Common myeloid progenitor, CD34-positive (primary cell): ENCODE measurements at regions not wholly inside any gene's neighbourhood (a gene's known extent, or its start where the extent isn't known, plus 50 kb on each side); places are given as distances from the start of the nearest gene placed in this dataset.

ENCODE experiments used
- CTCF ChIA-PET: fragments of 350-600 bp; sonication (Branson Sonifier 250); formaldehyde crosslinking; loops from one replicate; lab custom pipeline; 2021; ENCODE audit warnings: antibody characterized with exemption; lab: Charles Lee
- POLR2A ChIA-PET: fragments of 350-600 bp; sonication (Branson Sonifier 250); formaldehyde crosslinking; loops from one replicate; lab custom pipeline; 2021; ENCODE audit warnings: antibody characterized with exemption; lab: Charles Lee
- DNase-seq, 3 donors: peaks; one replicate each; pipeline versions ENCODE4 v3.0.0 to v3.0.0-alpha.2; 2013
- H3K27ac ChIP-seq, 2 experiments: 1 replicate in 1 of 2; 2 replicates in 1 of 2; pipeline ENCODE4 v1.7.0; 2013; ENCODE audit warnings: inconsistent platforms in 2 of 2, low read length in 2 of 2, mild to moderate bottlenecking in 2 of 2, low read depth in 1 of 2, moderate library complexity in 1 of 2; ENCODE audit not compliant: severe bottlenecking in 2 of 2, insufficient read depth in 1 of 2, poor library complexity in 1 of 2
- H3K27me3 ChIP-seq, 5 experiments: replicated peaks in 2 of 5; 1 replicate in 3 of 5; 2 replicates in 2 of 5; pipeline versions ENCODE4 v1.6.1 to v1.7.0; 2013; ENCODE audit warnings: low read length in 4 of 5, mild to moderate bottlenecking in 2 of 5, moderate library complexity in 2 of 5, inconsistent platforms in 1 of 5; ENCODE audit not compliant: insufficient read depth in 5 of 5, control insufficient read depth in 4 of 5
- H3K36me3 ChIP-seq, 4 experiments: 1 replicate in 2 of 4; 2 replicates in 2 of 4; pipeline versions ENCODE4 v1.6.1 to v1.7.0; 2013; ENCODE audit warnings: low read length in 3 of 4, control low read depth in 1 of 4, mild to moderate bottlenecking in 1 of 4; ENCODE audit not compliant: control insufficient read depth in 4 of 4, insufficient read depth in 4 of 4
- H3K4me1 ChIP-seq, 4 experiments: 1 replicate in 3 of 4; 2 replicates in 1 of 4; pipeline versions ENCODE4 v1.6.1 to v1.7.1; 2013; ENCODE audit warnings: low read length in 3 of 4, mild to moderate bottlenecking in 3 of 4, control low read depth in 1 of 4, inconsistent platforms in 1 of 4, moderate library complexity in 1 of 4; ENCODE audit not compliant: control insufficient read depth in 4 of 4, insufficient read depth in 4 of 4; ENCODE audit errors: control extremely low read depth in 1 of 4
- H3K4me3 ChIP-seq, 7 experiments: 1 replicate in 4 of 7; 2 replicates in 3 of 7; pipeline versions ENCODE4 v1.5.1 to v1.7.0; 2013; ENCODE audit warnings: mild to moderate bottlenecking in 7 of 7, low read length in 6 of 7, moderate library complexity in 6 of 7, inconsistent platforms in 2 of 7, low read depth in 2 of 7, control low read depth in 1 of 7; ENCODE audit not compliant: insufficient read depth in 4 of 7, control insufficient read depth in 1 of 7; ENCODE audit errors: extremely low read depth in 1 of 7
- H3K9me3 ChIP-seq, 5 experiments: 1 replicate in 4 of 5; 2 replicates in 1 of 5; pipeline versions ENCODE4 v1.6.1 to v1.7.1; 2013; ENCODE audit warnings: low read length in 4 of 5, mild to moderate bottlenecking in 2 of 5, inconsistent platforms in 1 of 5, low read depth in 1 of 5, moderate library complexity in 1 of 5; ENCODE audit not compliant: control insufficient read depth in 4 of 5, insufficient read depth in 2 of 5; ENCODE audit errors: control extremely low read depth in 1 of 5
- WGBS: methylation state at CpG from one replicate; pipeline ENCODE4 v1.1.5; 2013; ENCODE audit not compliant: insufficient coverage; 5-methylcytosine and 5-hydroxymethylcytosine counted together

- H3K27ac ChIP-seq, result peak overlapping the region in 1 of 2 experiments; percentile 74
- no peaks in the 10 kb centered on the region for H3K4me1 ChIP-seq
- peaks cover 0 to 58% (median 23%) of the 10 kb centered on the region in 5 experiments for H3K27me3 ChIP-seq
- H3K9me3 ChIP-seq, result peaks cover 0 to 3% (median 0%) of the 10 kb centered on the region in 5 experiments
- H3K4me3 ChIP-seq, result no peak overlapping the region
- DNase-seq, result no peak
- POLR2A ChIA-PET, result interaction anchor here (0.7 kb wide), 1 partner anchor 14 kb away, joined by 3 read pairs; no protein-coding TSS in a partner anchor
- CTCF ChIA-PET, result no interaction called here
- WGBS, result 65% methylated on average over 32 of the region's 33 CpGs
- H3K36me3 ChIP-seq, result no peaks in the 10 kb centered on the region
These were observed 166.2 kb downstream of the TRIM27 start for GRCh38 chr6:28757429-28758045.

GRCh38 chr6:28758046-28758817, 165.6 kb downstream of the TRIM27 start:
- no peak overlapping the region for H3K4me3 ChIP-seq
- WGBS, result 50% methylated on average over 10 of the region's 19 CpGs
- no peaks in the 10 kb centered on the region for H3K4me1 ChIP-seq
- H3K27ac ChIP-seq, result peak overlapping the region in 1 of 2 experiments; percentile 74
- POLR2A ChIA-PET, result no interaction called here
- CTCF ChIA-PET, result no interaction called here
- DNase-seq, result no peak
- H3K9me3 ChIP-seq, result peaks cover 0 to 3% (median 0%) of the 10 kb centered on the region in 5 experiments
- H3K36me3 ChIP-seq, result no peaks in the 10 kb centered on the region
- H3K27me3 ChIP-seq, result peaks cover 0 to 64% (median 24%) of the 10 kb centered on the region in 5 experiments

- no peak for DNase-seq
- Histone ChIP-seq H3K9me3 (peaks cover 0 to 3% (median 0%) of the 10 kb centered on the region in 5 experiments), H3K27ac (peak overlapping the region in 1 of 2 experiments; percentile 74), H3K27me3 (peaks cover 0 to 70% (median 27%) of the 10 kb centered on the region in 5 experiments), H3K36me3 (no peaks in the 10 kb centered on the region), H3K4me3 (no peak overlapping the region), H3K4me1 (no peaks in the 10 kb centered on the region)
- ChIA-PET POLR2A (no interaction called here), CTCF (no interaction called here)
- 83% methylated on average over 6 of the region's 6 CpGs for WGBS
These were observed 165.0 kb downstream of the TRIM27 start for GRCh38 chr6:28758818-28759235.

GRCh38 chr6:28764014-28764723, 159.6 kb downstream of the TRIM27 start:
- DNase-seq, result no peak
- H3K9me3 ChIP-seq, result peaks cover 2 to 17% (median 12%) of the 10 kb centered on the region in 5 experiments
- WGBS, result 62% methylated on average over 22 of the region's 27 CpGs
- no peaks in the 10 kb centered on the region for H3K36me3 ChIP-seq
- H3K4me3 ChIP-seq, result no peak overlapping the region
- CTCF ChIA-PET, result no interaction called here
- POLR2A ChIA-PET, result no interaction called here
- no peaks in the 10 kb centered on the region for H3K4me1 ChIP-seq
- no peak overlapping the region for H3K27ac ChIP-seq
- H3K27me3 ChIP-seq, result peaks cover 25 to 90% (median 45%) of the 10 kb centered on the region in 5 experiments

- ChIA-PET CTCF (no interaction called here), POLR2A (no interaction called here)
- WGBS, result 36% methylated on average over 10 of the region's 15 CpGs
- Histone ChIP-seq H3K27me3 (peaks cover 28 to 92% (median 47%) of the 10 kb centered on the region in 5 experiments), H3K9me3 (peaks cover 2 to 18% (median 12%) of the 10 kb centered on the region in 5 experiments), H3K27ac (no peak overlapping the region), H3K36me3 (no peaks in the 10 kb centered on the region), H3K4me3 (no peak overlapping the region), H3K4me1 (no peaks in the 10 kb centered on the region)
- no peak for DNase-seq
These were observed 159.0 kb downstream of the TRIM27 start for GRCh38 chr6:28764761-28765282.

GRCh38 chr6:28765978-28766351, 157.8 kb downstream of the TRIM27 start:
- CTCF ChIA-PET, result no interaction called here
- Histone ChIP-seq H3K27me3 (peaks cover 28 to 95% (median 53%) of the 10 kb centered on the region in 5 experiments), H3K36me3 (no peaks in the 10 kb centered on the region), H3K4me1 (no peaks in the 10 kb centered on the region), H3K27ac (no peak overlapping the region), H3K9me3 (peaks cover 3 to 26% (median 13%) of the 10 kb centered on the region in 5 experiments), H3K4me3 (no peak overlapping the region)
- no peak for DNase-seq
- WGBS, result 4% methylated on average over 8 of the region's 13 CpGs
- POLR2A ChIA-PET, result no interaction called here
